Middle frontal gyrus (tissue), 1 donor: ENCODE measurements at regions not wholly inside any gene's neighbourhood (a gene's known extent, or its start where the extent isn't known, plus 50 kb on each side); places are given as distances from the start of the nearest gene placed in this dataset.
"Not testable (repeated sequence)": the region's sequence is repeated elsewhere in the genome, so short reads cannot be mapped to it uniquely, and the experiment has no call there.

Experiments used
- DNase-seq: peaks from one replicate; pipeline ENCODE4 v3.0.0-alpha.2; 2015; ENCODE audit warnings: low spot score; ENCODE audit errors: extremely low spot score

DNA sequence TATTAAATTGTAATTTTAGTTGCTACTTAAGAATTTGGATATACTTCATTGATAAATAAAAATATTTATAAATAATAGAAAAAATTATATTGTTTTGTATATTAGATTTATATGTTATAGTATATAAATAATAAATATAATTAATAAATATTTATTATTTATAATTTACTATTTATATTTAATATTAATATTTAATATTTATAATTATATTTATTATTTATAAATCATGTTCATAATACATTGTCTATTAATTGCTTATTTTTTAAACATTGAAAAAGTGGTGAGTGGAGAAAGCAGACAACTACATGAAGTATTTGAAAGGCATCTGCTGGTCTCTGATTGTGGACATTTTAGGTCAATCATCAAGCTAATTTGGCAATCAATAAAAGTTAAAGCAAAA, 464.5 kb downstream of the MMUT start:
- no peak for DNase-seq

DNA sequence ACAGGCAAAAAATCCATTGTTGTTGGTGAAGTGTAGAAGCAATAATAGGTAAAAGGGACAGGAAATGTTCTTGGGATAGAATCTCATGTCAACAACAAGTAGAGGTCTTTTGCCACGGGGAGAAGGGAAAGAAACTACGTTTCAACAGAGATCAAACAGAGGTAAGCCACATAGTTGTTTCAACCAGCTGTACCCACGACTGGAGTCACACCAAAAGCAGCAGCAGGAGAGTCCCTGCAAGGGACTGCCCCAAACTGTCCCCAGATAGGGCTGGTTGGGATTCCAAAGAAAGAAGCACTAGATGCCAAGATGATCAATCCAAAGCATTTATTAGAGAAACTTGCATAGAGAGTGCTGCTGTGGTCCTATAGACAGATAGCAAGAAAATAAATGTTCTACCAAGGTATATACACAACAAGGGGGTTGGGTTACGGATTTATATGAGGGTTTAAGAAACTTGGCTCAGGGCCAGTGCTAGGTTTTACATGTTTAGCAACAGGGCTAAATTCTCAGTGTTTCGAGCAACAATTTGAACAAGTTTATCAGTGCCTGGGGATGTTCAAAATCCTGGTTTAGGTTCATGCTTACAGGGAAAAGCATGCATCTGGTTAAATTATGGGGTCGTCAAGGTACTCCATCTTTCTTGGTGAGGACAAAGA, 466.5 kb downstream of the MMUT start:
- DNase-seq, result no peak

GRCh38 chr6:48994811-48995210, 468.2 kb downstream of the MMUT start:
- DNase-seq, result no peak

- no peak for DNase-seq
Observed at GRCh38 chr6:48990739-48991138, 472.3 kb downstream of the MMUT start.

DNA sequence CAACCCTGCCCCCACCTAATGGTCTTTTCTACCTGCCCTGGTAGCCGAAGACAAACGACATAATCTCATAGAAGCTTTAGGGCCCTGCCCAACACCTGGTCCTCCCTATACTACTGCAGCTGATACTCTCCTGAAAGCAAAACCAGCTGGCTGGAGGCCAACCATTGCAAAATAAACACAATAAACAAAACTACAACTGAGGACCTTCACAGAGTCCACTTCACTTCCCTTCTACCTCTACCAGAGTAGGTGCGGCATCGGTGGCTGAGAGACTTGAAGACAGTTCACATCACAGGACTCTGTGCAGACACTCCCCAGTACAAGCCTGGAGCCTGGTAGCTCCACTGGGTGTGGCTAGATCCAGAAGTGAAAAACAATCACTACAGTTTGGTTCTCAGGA, 476.2 kb downstream of the MMUT start:
- no peak for DNase-seq

DNA sequence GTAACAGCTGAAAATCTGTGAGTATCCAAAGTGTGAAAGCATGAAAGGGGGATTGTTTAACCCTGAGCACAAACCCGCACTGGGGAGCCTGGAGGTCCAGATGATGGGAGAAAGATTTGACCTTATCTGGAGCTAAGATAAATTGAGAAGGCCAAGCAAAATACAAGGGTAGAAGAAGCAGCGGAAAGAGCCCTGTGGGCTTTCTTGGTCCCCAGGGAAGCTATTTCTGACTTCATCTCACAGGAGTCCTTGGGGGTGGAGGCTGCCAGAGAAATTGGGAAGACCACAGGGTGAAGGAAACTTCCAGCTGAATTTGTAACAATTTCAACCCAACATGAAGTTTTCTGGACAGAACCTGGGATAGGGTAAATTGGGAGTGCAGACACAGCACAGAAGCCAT, 476.9 kb downstream of the MMUT start:
- no peak for DNase-seq

DNA sequence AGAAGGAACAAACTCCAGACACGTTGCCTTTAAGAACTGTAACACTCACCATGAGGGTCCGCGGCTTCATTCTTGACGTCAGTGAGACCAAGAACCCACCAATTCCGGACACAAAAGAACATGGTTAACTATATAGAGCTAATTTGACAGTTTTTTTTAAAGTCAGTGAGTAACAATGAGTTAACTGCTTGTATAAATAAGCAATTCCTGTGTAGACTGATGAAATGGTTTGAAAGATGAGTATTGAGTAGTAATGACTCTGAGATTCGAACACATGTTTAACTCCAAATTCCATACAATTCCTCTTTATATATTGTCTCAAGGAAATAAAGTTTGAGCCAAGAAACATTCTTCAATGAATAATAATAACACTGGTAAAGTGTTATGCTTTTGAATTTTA, 478.0 kb downstream of the MMUT start:
- no peak for DNase-seq

- not testable (repeated sequence) for DNase-seq
Observed at GRCh38 chr6:48983968-48984367, 479.1 kb downstream of the MMUT start.

DNA sequence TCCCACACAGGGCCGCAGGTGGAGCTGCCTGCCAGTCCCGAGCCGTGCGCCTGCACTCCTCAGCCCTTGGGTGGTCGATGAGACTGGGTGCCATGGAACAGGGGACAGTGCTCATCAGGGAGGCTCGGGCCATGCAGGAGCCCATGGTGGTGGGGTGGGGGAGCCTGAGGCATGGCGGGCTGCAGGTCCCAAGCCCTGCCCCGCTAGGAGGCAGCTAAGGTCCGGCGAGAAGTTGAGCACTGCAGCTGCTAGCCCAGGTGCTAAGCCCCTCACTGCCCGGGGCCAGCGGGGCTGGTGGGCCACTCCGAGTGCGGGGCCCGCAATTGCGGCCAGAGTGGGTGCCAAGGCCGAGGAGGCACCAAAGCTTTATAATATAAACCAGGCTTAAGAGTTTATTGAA, 479.7 kb downstream of the MMUT start:
- DNase-seq, result no peak

DNA sequence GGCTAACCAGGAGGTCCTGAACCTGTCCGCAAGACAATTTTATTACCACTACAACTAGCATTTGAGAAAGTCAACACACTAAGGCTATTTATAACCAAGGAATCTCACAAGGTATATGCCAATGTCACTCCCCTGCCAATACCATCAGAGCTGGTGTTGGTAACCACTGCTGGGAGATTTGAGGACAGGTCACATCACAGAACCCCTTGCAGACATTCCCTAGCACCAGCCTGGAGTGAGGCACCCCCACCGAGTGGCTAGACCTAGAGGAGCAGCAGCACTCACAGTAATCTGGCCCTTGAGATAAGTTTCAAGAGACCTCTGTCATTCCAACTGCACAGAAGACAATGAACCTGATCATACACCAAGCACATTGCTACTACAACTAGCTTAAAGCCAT, 483.2 kb downstream of the MMUT start:
- DNase-seq, result no peak

DNA sequence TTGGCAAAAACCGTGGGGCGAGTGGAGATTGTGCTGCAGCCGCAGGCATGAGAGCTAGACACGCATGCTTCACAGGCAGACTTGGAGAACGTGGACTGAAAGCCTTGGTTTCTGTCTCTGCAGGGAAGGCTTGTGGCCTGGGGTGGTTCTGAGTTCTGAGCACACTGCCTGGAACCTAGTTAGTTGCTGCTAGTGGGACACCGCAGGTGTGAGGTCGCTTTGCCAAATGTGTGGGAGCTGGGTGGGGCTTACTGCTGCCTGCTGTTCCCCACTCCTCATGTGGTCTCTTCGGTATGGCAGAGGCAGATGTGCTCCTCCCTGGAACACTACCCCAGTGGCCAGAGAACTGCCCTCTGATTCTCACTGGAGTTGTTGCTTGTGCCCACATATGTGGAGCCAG, 484.0 kb downstream of the MMUT start:
- DNase-seq, result no peak

DNA sequence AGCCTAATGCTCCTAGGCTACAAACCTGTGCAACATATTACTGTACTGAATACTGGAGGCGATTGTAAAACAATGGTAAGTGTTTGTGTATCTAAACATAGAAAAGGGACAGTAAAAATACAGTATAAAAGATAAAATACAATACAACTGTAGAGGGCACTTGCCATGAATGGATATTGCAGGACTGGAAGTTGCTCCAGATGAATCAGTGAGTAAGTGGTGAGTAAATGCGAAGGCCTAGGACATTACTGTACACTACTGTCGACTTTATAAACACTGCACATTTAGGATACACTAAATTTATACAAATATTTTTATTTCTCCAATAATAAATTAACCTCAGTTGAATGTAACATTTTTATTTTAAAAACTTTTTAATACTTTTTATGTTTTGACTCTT, 485.0 kb downstream of the MMUT start:
- no peak for DNase-seq

DNA sequence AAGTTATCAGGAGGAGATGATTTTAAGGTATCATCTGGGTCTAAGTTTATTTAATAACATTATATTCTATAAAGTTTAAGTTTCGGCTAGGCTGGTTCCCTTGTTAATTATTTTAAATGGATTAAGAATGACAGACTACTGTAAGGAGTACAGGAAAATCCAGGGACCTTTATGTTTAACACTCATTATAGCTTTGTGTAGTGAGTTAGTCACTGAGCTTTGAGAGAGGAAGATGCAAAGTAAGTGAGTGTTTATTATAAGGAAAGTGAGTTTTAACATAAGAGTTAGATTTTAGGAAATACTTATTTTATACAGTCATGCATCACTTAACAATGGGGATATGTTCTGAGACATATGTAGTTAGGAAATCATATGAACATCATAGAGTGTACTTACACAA, 485.5 kb downstream of the MMUT start:
- DNase-seq, result no peak

GRCh38 chr6:48973491-48973890, 489.6 kb downstream of the MMUT start:
- no peak for DNase-seq

GRCh38 chr6:48961781-48962415, 501.2 kb downstream of the MMUT start:
- DNase-seq, result no peak

- no peak for DNase-seq
Observed at GRCh38 chr6:48959251-48960060, 503.6 kb downstream of the MMUT start.

DNA sequence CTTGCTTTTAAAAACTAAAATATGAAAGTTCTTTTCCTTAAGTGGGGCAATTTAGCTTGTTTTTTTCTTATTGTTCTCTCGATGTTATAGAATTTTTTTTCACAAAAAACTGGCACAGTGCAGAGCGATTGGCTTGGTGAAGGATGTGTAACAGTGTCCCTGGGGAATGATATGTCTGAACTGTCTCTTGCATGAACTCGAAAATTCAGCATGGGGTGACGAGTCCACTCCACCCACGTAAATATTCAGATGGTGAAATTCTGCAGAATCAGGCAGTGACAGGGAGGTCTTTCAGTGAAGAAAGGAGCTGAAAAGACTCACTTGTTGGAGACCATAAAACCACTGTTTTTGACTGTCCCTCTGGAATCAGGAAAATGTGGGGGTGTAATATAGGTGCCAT, 505.3 kb downstream of the MMUT start:
- no peak for DNase-seq

GRCh38 chr6:48951917-48952316, 511.1 kb downstream of the MMUT start:
- no peak for DNase-seq

DNA sequence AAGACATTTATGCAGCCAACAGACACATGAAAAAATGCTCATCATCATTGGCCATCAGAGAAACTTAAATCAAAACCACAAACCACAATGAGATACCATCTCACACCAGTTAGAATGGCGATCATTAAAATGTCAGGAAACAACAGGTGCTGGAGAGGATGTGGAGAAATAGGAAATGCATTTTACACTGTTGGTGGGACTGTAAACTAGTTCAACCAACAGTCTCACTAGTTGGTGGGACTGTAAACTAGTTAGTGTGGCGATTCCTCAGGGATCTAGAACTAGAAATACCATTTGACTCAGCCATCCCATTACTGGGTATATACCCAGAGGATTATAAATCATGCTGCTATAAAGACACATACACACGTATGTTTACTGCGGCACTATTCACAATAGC, 518.8 kb downstream of the MMUT start:
- peak; percentile 100 for DNase-seq

- DNase-seq, result no peak
Observed at GRCh38 chr6:48933136-48933535, 529.9 kb downstream of the MMUT start.

DNA sequence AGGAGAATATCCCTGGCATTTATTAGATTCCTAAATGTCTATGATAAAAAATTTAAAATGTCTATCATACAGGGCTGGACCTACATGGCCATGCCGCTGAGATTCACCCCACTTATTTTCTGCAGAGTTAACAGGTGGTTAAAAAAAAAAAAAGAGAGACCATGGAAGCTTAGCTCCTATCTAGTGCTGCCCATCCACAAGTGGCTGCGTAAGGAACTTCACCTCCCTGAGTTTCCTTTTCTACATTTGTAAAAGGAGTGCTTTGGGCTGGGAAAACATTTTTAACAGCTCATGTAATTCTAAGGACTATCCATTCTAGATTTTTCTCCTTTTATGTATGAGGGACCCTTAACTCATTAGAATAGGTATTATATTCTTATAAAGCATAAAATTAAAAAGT, 534.1 kb downstream of the MMUT start:
- DNase-seq, result no peak

GRCh38 chr6:48922837-48923236, 540.2 kb downstream of the MMUT start:
- DNase-seq, result no peak

DNA sequence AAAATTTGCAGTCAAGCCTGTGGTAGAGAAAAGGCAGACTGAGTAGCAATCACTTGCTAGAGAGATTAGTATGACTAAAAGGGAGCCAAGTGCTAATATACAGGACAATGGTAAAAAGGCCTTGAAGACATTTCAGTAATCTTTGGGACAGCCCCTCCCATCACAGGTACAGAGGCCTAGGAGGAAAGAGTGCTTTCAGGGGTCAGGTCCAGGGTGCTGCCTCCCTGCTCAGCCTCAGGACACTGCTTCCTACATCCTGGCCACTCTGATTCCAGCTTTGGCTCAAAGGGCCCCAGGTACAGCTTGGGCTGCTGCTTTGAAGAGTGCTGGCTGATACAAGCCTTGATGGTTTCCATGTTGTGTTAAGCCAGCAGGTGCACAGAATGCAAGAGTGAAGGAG, 543.5 kb downstream of the MMUT start:
- no peak for DNase-seq
